ENCODE measurements at regions not wholly inside any gene's neighbourhood (a gene's known extent, or its start where the extent isn't known, plus 50 kb on each side); places are given as distances from the start of the nearest gene placed in this dataset.
A peak's percentile ranks its signal among the peaks of the same experiment; 100 is the strongest.
"Not testable (repeated sequence)": the region's sequence is repeated elsewhere in the genome, so short reads cannot be mapped to it uniquely, and the experiment has no call there.

GRCh38 chr9:17083258-17083657 is 51.6 kb upstream of the CNTLN start:
- no peak for DNase-seq

- DNase-seq = no peak
Observed at GRCh38 chr9:17082343-17083064, 52.3 kb upstream of the CNTLN start.

GRCh38 chr9:17081814-17082213 is 53.0 kb upstream of the CNTLN start:
- no peak for DNase-seq

GRCh38 chr9:17081351-17081750 is 53.5 kb upstream of the CNTLN start:
- DNase-seq = no peak

- no peak for DNase-seq
Observed at GRCh38 chr9:17075758-17076485, 58.9 kb upstream of the CNTLN start.

- no peak for DNase-seq
Observed at GRCh38 chr9:17075146-17075757, 59.6 kb upstream of the CNTLN start.

- not testable (repeated sequence) for DNase-seq
Observed at GRCh38 chr9:17072563-17072962, 62.3 kb upstream of the CNTLN start.

- no peak for DNase-seq
Observed at GRCh38 chr9:17068671-17069070, 66.2 kb upstream of the CNTLN start.

GRCh38 chr9:17065062-17065461 is 69.8 kb upstream of the CNTLN start:
- DNase-seq = no peak

GRCh38 chr9:17064558-17064957 is 70.3 kb upstream of the CNTLN start:
- DNase-seq = no peak

GRCh38 chr9:17063535-17064135 is 71.2 kb upstream of the CNTLN start:
- DNase-seq = peak; percentile 2

GRCh38 chr9:17062497-17062896 is 72.3 kb upstream of the CNTLN start:
- no peak for DNase-seq

- DNase-seq = no peak
Observed at GRCh38 chr9:17060450-17060849, 74.4 kb upstream of the CNTLN start.

GRCh38 chr9:17059465-17059864 is 75.4 kb upstream of the CNTLN start:
- no peak for DNase-seq

GRCh38 chr9:17057729-17058128 is 77.1 kb upstream of the CNTLN start:
- no peak for DNase-seq

- no peak for DNase-seq
Observed at GRCh38 chr9:17052626-17053025, 82.2 kb upstream of the CNTLN start.

GRCh38 chr9:17045381-17045940 is 89.4 kb upstream of the CNTLN start:
- DNase-seq = no peak

- DNase-seq = no peak
Observed at GRCh38 chr9:17031546-17031945, 103.3 kb upstream of the CNTLN start.

GRCh38 chr9:17025281-17025680 is 109.6 kb upstream of the CNTLN start:
- no peak for DNase-seq

GRCh38 chr9:17024129-17024528 is 110.7 kb upstream of the CNTLN start:
- DNase-seq = no peak

GRCh38 chr9:17021387-17021970 is 113.4 kb upstream of the CNTLN start:
- no peak for DNase-seq

- no peak for DNase-seq
Observed at GRCh38 chr9:17019398-17019797, 115.4 kb upstream of the CNTLN start.

Data from KG1 (cell line).